ENCODE measurements at regions not wholly inside any gene's neighbourhood (a gene's known extent, or its start where the extent isn't known, plus 50 kb on each side); places are given as distances from the start of the nearest gene placed in this dataset.

DNA sequence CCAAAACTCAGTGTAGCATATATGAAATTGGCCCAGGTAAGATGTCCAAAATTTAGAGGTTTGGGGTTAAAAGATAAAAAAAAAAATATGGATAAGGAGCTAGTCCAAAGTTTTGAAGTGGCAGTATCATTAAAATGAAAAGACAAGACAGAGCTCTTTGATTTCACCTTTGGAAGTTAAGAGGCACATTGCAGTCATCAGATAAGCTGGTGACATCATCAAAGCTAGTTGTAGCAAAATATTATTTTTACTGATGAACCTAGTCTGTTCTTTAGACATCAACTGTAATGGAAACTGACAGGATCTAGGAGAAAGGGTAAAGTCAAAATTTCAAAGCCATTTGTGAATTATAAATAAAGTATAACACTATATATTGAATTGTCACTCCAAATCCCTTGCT lies 603.7 kb upstream of the CDH8 start:
- Histone ChIP-seq H3K27ac (replicated peaks) (no peak overlapping the region), H3K27me3 (ENCODE audit: insufficient read depth, poor library complexity, severe bottlenecking) (no peaks in the 10 kb centered on the region), H3K4me3 (replicated peaks; ENCODE audit: insufficient read depth, low read length) (no peak overlapping the region)
- TF ChIP-seq, protein P1, sequence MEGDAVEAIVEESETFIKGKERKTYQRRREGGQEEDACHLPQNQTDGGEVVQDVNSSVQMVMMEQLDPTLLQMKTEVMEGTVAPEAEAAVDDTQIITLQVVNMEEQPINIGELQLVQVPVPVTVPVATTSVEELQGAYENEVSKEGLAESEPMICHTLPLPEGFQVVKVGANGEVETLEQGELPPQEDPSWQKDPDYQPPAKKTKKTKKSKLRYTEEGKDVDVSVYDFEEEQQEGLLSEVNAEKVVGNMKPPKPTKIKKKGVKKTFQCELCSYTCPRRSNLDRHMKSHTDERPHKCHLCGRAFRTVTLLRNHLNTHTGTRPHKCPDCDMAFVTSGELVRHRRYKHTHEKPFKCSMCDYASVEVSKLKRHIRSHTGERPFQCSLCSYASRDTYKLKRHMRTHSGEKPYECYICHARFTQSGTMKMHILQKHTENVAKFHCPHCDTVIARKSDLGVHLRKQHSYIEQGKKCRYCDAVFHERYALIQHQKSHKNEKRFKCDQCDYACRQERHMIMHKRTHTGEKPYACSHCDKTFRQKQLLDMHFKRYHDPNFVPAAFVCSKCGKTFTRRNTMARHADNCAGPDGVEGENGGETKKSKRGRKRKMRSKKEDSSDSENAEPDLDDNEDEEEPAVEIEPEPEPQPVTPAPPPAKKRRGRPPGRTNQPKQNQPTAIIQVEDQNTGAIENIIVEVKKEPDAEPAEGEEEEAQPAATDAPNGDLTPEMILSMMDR (IDR thresholded peaks at IDR 0.05; ENCODE audit: insufficient read depth, low read length): no peak
- TF ChIP-seq SPI1 (IDR thresholded peaks at IDR 0.05; ENCODE audit: borderline replicate concordance, low read depth) (no peak), GABPA (IDR thresholded peaks at IDR 0.05; ENCODE audit: low read depth) (no peak), POLR2AphosphoS5 (IDR thresholded peaks at IDR 0.05; ENCODE audit: low read depth) (no peak)
- TF ChIP-seq, protein P2, sequence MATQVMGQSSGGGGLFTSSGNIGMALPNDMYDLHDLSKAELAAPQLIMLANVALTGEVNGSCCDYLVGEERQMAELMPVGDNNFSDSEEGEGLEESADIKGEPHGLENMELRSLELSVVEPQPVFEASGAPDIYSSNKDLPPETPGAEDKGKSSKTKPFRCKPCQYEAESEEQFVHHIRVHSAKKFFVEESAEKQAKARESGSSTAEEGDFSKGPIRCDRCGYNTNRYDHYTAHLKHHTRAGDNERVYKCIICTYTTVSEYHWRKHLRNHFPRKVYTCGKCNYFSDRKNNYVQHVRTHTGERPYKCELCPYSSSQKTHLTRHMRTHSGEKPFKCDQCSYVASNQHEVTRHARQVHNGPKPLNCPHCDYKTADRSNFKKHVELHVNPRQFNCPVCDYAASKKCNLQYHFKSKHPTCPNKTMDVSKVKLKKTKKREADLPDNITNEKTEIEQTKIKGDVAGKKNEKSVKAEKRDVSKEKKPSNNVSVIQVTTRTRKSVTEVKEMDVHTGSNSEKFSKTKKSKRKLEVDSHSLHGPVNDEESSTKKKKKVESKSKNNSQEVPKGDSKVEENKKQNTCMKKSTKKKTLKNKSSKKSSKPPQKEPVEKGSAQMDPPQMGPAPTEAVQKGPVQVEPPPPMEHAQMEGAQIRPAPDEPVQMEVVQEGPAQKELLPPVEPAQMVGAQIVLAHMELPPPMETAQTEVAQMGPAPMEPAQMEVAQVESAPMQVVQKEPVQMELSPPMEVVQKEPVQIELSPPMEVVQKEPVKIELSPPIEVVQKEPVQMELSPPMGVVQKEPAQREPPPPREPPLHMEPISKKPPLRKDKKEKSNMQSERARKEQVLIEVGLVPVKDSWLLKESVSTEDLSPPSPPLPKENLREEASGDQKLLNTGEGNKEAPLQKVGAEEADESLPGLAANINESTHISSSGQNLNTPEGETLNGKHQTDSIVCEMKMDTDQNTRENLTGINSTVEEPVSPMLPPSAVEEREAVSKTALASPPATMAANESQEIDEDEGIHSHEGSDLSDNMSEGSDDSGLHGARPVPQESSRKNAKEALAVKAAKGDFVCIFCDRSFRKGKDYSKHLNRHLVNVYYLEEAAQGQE (IDR thresholded peaks at IDR 0.05; ENCODE audit: insufficient replicate concordance, low read depth): no peak
- no peak for DNase-seq (ENCODE audit: low read depth in 1 of 2, low spot score in 1 of 2)

DNA sequence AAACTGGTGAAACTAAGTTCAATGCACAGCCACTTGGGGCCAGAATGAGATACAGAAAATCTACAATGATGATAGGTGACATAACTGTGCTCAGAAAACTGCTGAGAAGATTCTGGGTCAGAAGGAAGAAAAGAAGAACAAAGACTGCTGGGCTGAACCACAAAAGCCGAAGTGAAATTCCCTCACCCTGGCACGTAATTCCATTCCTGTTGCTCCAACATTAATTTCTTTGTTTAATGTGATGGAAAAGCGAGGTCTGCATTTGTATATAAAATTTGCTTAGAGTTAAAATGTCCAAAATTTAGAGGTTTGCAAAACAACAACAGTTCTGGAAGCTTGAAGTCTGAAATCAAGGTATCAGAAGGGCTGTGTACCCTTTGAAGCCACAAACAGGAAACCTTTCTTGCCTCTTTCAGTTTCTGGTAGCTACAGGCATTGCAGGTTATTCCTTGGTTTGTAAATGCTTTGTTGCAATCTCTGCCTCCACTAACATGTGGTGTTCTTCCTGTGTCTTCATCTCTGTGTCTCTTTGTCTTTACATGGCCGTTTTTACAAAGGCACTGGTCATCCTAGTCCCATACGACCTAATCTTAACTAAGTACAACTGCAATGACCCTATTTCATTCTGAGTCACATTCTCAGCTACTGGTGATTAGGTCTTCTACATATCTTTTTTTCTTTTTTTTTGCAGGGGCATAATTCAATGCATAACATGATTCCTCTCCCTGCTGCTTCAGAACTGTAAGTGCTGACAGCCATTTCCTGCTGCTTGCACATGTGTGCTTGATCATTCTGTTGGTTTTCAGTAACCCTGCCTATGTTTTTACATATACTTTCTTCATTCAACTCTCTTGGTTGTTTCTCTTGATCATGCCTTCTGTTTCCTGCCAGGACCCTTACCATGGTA lies 603.0 kb upstream of the CDH8 start:
- no peak for DNase-seq (ENCODE audit: low read depth in 1 of 2, low spot score in 1 of 2)
- H3K27ac ChIP-seq (replicated peaks): no peak overlapping the region
- no peak overlapping the region for H3K4me3 ChIP-seq (replicated peaks; ENCODE audit: insufficient read depth, low read length)
- TF ChIP-seq POLR2AphosphoS5 (IDR thresholded peaks at IDR 0.05; ENCODE audit: low read depth): no peak
- no peak for TF ChIP-seq SPI1 (IDR thresholded peaks at IDR 0.05; ENCODE audit: borderline replicate concordance, low read depth)
- TF ChIP-seq GABPA (IDR thresholded peaks at IDR 0.05; ENCODE audit: low read depth): no peak
- TF ChIP-seq, protein P1 (IDR thresholded peaks at IDR 0.05; ENCODE audit: insufficient read depth, low read length): no peak
- TF ChIP-seq, protein P2 (IDR thresholded peaks at IDR 0.05; ENCODE audit: insufficient replicate concordance, low read depth): no peak
- H3K27me3 ChIP-seq (ENCODE audit: insufficient read depth, poor library complexity, severe bottlenecking): no peaks in the 10 kb centered on the region

DNA sequence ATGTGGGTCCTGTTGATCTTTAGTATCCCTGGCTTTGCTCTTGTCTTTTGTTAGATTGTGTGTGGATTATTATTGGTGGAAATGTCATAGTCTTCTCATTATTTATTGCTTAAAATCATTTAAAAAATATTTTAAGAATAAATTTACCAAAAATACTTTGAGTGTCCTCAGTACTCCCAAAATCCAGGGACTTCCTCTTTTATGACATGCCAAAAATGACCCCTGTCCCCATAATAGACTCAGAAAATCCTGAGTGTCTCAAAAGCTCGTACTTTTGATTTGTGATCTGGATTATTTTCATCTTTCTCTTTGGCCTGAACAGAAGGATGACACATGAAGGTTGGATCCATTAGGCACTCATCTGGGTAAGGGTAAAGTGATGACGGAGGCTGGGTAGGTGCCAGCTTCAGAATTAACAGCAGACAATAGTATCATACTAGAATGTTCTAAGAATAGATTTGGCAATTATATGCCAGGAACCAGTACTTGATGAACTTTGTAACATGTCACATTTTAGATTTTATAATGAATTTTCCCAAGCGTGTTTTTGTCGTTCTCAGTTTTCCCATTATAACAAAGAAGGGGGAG lies 602.2 kb upstream of the CDH8 start:
- H3K4me3 ChIP-seq (replicated peaks; ENCODE audit: insufficient read depth, low read length): no peak overlapping the region
- no peak for TF ChIP-seq POLR2AphosphoS5 (IDR thresholded peaks at IDR 0.05; ENCODE audit: low read depth)
- no peak for TF ChIP-seq SPI1 (IDR thresholded peaks at IDR 0.05; ENCODE audit: borderline replicate concordance, low read depth)
- TF ChIP-seq, protein P2 (IDR thresholded peaks at IDR 0.05; ENCODE audit: insufficient replicate concordance, low read depth): no peak
- no peak for TF ChIP-seq GABPA (IDR thresholded peaks at IDR 0.05; ENCODE audit: low read depth)
- TF ChIP-seq, protein P1 (IDR thresholded peaks at IDR 0.05; ENCODE audit: insufficient read depth, low read length): no peak
- no peaks in the 10 kb centered on the region for H3K27me3 ChIP-seq (ENCODE audit: insufficient read depth, poor library complexity, severe bottlenecking)
- H3K27ac ChIP-seq (replicated peaks): no peak overlapping the region
- DNase-seq (ENCODE audit: low read depth in 1 of 2, low spot score in 1 of 2): no peak

Data from HL-60 (cell line).